ENCODE measurements at regions not wholly inside any gene's neighbourhood (a gene's known extent, or its start where the extent isn't known, plus 50 kb on each side); places are given as distances from the start of the nearest gene placed in this dataset.

DNA sequence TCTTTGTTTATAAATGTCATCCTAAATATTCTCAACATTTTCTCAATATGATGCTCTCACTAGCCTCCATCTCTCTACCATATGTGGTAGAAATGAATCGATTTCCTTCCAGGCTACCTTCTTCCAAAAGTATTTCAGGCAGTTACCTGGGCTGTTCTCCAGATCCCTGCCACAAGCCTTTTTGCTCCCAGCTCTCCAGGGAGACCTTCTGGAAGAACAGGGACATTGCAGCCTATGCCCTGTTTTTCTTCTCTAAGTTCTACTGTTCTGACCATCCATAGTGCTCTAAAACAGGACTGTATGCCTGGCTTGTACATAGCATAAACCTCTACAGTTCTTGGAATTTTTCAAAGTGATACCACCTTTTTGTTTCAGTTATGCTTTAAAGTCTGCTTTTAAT lies 552.8 kb downstream of the ANKRD7 start:
- ChIA-PET RAD21 (ENCODE audit: unreplicated experiment) (no interaction called here), POLR2A (no interaction called here), CTCF (no interaction called here), SMC1A (ENCODE audit: uncharacterized antibody, unreplicated experiment) (no interaction called here)
- no peak overlapping the region for H3K4me3 ChIP-seq
- no peak overlapping the region for H3K9ac ChIP-seq (ENCODE audit: control insufficient read depth, insufficient read depth, low read length)
- ATAC-seq: no peak
- in situ Hi-C loops (cut with MboI) (no loop called here), intact Hi-C loops (cut with micrococcal nuclease; ENCODE audit: unreplicated experiment) (no loop called here)
- no peak overlapping the region for H3K4me2 ChIP-seq (ENCODE audit: control insufficient read depth, insufficient read depth)
- no peaks in the 10 kb centered on the region for H3K36me3 ChIP-seq (ENCODE audit: control insufficient read depth in 2 of 2, insufficient read depth in 2 of 2, low read length in 1 of 2)
- H4K20me1 ChIP-seq (ENCODE audit: control insufficient read depth, insufficient read depth): no peaks in the 10 kb centered on the region
- 0% methylated on average over 1 of the region's 1 CpG for WGBS (ENCODE audit: insufficient coverage, insufficient replicate concordance, low lambda C conversion rate, missing lambda C conversion rate)
- no peak for TF ChIP-seq NFYA (IDR thresholded peaks at IDR 0.05; ENCODE audit: borderline replicate concordance, low read depth, low read length)
- TF ChIP-seq STAT1 (conservative IDR thresholded peaks at IDR 0.05): no peak
- no peak for TF ChIP-seq SREBF2 (IDR thresholded peaks at IDR 0.05; ENCODE audit: low read length)
- no peak for TF ChIP-seq BMI1 (IDR thresholded peaks at IDR 0.05; ENCODE audit: borderline replicate concordance)
- no peak for TF ChIP-seq ESRRA (IDR thresholded peaks at IDR 0.05; ENCODE audit: low read length)
- H2AFZ ChIP-seq (ENCODE audit: control insufficient read depth, low read depth, low read length): no peak overlapping the region
- H3K27me3 ChIP-seq (replicated peaks in 1 of 2; ENCODE audit: control insufficient read depth in 2 of 2, insufficient read depth in 2 of 2, low read length in 1 of 2): no peaks in the 10 kb centered on the region
- no TSS peak for BruUV-seq (replicated peaks)
- no peaks in the 10 kb centered on the region for H3K4me1 ChIP-seq (ENCODE audit: control insufficient read depth, insufficient read depth, low read length)
- no peaks in the 10 kb centered on the region for H3K9me3 ChIP-seq (replicated peaks; ENCODE audit: control insufficient read depth, insufficient read depth, low read length)
- H3K79me2 ChIP-seq (ENCODE audit: control insufficient read depth, insufficient read depth, low read length): no peaks in the 10 kb centered on the region
- FAIRE-seq: no peak
- no peak overlapping the region for H3K27ac ChIP-seq (ENCODE audit: control insufficient read depth, insufficient read depth)
- DNase-seq (ENCODE audit: low read depth, low spot score): no peak

- Histone ChIP-seq H3K79me2 (ENCODE audit: control insufficient read depth, insufficient read depth, low read length) (no peaks in the 10 kb centered on the region), H3K36me3 (ENCODE audit: control insufficient read depth in 2 of 2, insufficient read depth in 2 of 2, low read length in 1 of 2) (no peaks in the 10 kb centered on the region), H3K9ac (ENCODE audit: control insufficient read depth, insufficient read depth, low read length) (no peak overlapping the region), H3K9me3 (replicated peaks; ENCODE audit: control insufficient read depth, insufficient read depth, low read length) (no peaks in the 10 kb centered on the region), H3K4me2 (ENCODE audit: control insufficient read depth, insufficient read depth) (no peak overlapping the region), H3K27me3 (replicated peaks in 1 of 2; ENCODE audit: control insufficient read depth in 2 of 2, insufficient read depth in 2 of 2, low read length in 1 of 2) (no peaks in the 10 kb centered on the region), H4K20me1 (ENCODE audit: control insufficient read depth, insufficient read depth) (no peaks in the 10 kb centered on the region), H2AFZ (ENCODE audit: control insufficient read depth, low read depth, low read length) (no peak overlapping the region), H3K27ac (ENCODE audit: control insufficient read depth, insufficient read depth) (no peak overlapping the region), H3K4me1 (ENCODE audit: control insufficient read depth, insufficient read depth, low read length) (no peaks in the 10 kb centered on the region), H3K4me3 (no peak overlapping the region)
- POLR2A ChIA-PET: no interaction called here
- ATAC-seq: no peak
- FAIRE-seq: no peak
- in situ Hi-C loops (cut with MboI) (no loop called here), intact Hi-C loops (cut with micrococcal nuclease; ENCODE audit: unreplicated experiment) (no loop called here)
- CTCF ChIA-PET: no interaction called here
- 13% methylated on average over 4 of the region's 4 CpGs for WGBS (ENCODE audit: insufficient coverage, insufficient replicate concordance, low lambda C conversion rate, missing lambda C conversion rate)
- SMC1A ChIA-PET (ENCODE audit: uncharacterized antibody, unreplicated experiment): no interaction called here
- no peak for DNase-seq (ENCODE audit: low read depth, low spot score)
- RAD21 ChIA-PET (ENCODE audit: unreplicated experiment): no interaction called here
- no TSS peak for BruUV-seq (replicated peaks)
- TF ChIP-seq SRF (IDR thresholded peaks at IDR 0.05; ENCODE audit: low read depth in 2 of 2, low read length in 2 of 2) (no peak), RCOR1 (conservative IDR thresholded peaks at IDR 0.05; ENCODE audit: low read depth, low read length) (no peak), SMARCA5 (IDR thresholded peaks at IDR 0.05) (no peak)
Measured at GRCh38 chr7:118792682-118793081, 568.2 kb downstream of the ANKRD7 start.
